Activated T-helper 2 cell treated with anti-CD3 and anti-CD28 coated beads, Interferon-gamma antibody, Interleukin-2, Interleukin-4, amounts not matched to agents 10 μg/mL and 5 μg/mL and 100 μg/mL, durations not matched to agents 14 hours and 24 hours and 36 hours (primary cell): ENCODE measurements at regions not wholly inside any gene's neighbourhood (a gene's known extent, or its start where the extent isn't known, plus 50 kb on each side); places are given as distances from the start of the nearest gene placed in this dataset.
"Not testable (repeated sequence)": the region's sequence is repeated elsewhere in the genome, so short reads cannot be mapped to it uniquely, and the experiment has no call there.

ENCODE experiments used
- DNase-seq: peaks from one replicate; pipeline ENCODE4 v3.0.0; 2021; ENCODE audit warnings: low spot score
- H3K27ac Mint-ChIP-seq: one replicate; pipeline ENCODE4 v1.8.0; 2021; ENCODE audit warnings: mixed read lengths
- H3K27me3 Mint-ChIP-seq: one replicate; pipeline ENCODE4 v1.8.0; 2021; ENCODE audit warnings: low read depth, mixed read lengths
- H3K36me3 Mint-ChIP-seq: one replicate; pipeline ENCODE4 v1.8.0; 2021; ENCODE audit warnings: low read depth, mixed read lengths
- H3K4me1 Mint-ChIP-seq: one replicate; pipeline ENCODE4 v1.8.0; 2021; ENCODE audit warnings: low read depth, mixed read lengths
- H3K4me3 Mint-ChIP-seq: one replicate; pipeline ENCODE4 v1.8.0; 2021; ENCODE audit warnings: low read depth, mild to moderate bottlenecking, moderate library complexity, mixed read lengths
- H3K9me3 Mint-ChIP-seq: one replicate; pipeline ENCODE4 v1.8.0; 2021; ENCODE audit warnings: mixed read lengths
- intact Hi-C: fragments of 100-400 bp; cut with micrococcal nuclease; formaldehyde crosslinking; loops from one replicate; pipeline ENCODE4 v1.15.1; 2023

DNA sequence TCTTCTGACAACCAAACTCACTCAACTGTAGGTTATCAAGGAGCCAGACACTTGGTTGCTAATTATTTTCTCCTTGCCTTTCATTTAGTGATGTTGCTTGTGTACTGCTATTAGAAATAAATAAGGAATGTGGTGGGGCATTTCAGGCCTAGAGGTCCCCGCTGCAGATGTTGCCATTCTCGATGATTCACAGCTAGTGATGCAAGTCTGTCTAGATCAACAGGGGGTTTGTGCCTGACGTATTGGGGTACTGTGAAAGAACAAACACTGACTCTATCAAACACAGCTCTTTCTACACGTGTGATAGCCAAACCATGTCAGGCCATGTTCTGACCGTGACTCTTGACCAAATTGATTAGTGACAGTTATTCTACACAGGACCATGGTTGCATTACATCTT is 144.7 kb downstream of the OSTF1 start:
- no peak overlapping the region for H3K27ac Mint-ChIP-seq
- H3K9me3 Mint-ChIP-seq, result no peaks in the 10 kb centered on the region
- H3K36me3 Mint-ChIP-seq, result no peaks in the 10 kb centered on the region
- DNase-seq, result no peak
- H3K4me1 Mint-ChIP-seq, result no peaks in the 10 kb centered on the region
- intact Hi-C loops, result no loop called here
- H3K27me3 Mint-ChIP-seq, result no peaks in the 10 kb centered on the region
- H3K4me3 Mint-ChIP-seq, result no peak overlapping the region

DNA sequence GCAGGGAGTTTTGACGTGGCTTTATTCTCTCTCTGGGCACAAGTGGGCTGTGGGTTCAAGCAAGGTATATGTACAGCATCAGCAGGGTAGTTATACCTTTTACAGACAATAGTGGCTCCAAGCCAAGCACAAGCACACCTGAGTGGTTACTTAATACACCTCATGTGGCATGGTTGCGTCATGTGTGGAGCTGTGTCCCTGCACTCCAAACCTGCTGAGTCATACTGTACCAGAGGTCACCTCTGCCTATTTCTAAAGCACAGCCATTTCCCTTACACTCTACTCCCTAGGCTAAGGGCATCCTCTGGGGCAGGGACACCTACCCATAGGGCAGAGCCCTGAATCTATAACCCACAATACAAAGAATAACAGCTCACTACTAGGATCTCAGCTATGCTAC is 147.3 kb downstream of the OSTF1 start:
- Mint-ChIP-seq H3K4me3 (no peak overlapping the region), H3K27me3 (no peaks in the 10 kb centered on the region), H3K27ac (no peak overlapping the region), H3K4me1 (no peaks in the 10 kb centered on the region), H3K36me3 (no peaks in the 10 kb centered on the region), H3K9me3 (no peaks in the 10 kb centered on the region)
- DNase-seq, result no peak
- intact Hi-C loops, result no loop called here

DNA sequence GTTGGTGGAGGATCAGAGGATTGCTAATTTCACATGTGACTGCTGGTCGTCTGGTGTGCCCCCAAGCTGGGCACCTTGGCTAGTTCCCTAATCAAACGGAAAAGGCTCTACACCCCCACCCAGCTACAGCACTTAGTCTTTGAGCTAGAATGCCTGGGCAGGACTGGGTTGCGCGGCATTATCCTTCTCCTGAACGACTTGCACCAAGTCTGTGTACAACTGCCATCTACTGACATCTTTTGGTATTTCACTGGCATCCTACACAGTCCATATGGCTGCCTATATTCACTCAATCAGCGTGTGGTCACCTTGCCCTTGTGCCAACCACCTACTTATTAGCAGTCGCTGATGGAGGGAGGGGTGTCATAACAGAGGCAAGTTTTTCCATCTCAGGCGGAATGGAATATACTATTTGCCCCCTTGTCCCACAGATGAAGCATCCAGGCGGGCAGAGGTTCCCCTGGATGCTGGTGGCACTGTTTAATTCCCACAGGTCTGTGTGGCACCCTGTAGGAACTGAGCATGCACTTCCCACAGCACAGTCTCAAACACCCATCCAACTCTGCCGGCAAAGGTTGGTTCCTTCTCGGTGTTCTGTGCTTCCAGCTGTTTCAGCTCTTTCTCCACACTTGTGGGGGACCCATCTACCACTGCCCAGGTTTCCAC is 150.1 kb downstream of the OSTF1 start:
- Mint-ChIP-seq H3K36me3 (no peaks in the 10 kb centered on the region), H3K27ac (no peak overlapping the region), H3K4me3 (no peak overlapping the region), H3K4me1 (no peaks in the 10 kb centered on the region), H3K27me3 (peaks cover 1% of the 10 kb centered on the region), H3K9me3 (no peaks in the 10 kb centered on the region)
- intact Hi-C loops, result loop anchor here (1.0 to 2.0 kb wide), 2 partner anchors 37 to 462 kb away; no protein-coding TSS in a partner anchor
- peak; percentile 18 for DNase-seq

DNA sequence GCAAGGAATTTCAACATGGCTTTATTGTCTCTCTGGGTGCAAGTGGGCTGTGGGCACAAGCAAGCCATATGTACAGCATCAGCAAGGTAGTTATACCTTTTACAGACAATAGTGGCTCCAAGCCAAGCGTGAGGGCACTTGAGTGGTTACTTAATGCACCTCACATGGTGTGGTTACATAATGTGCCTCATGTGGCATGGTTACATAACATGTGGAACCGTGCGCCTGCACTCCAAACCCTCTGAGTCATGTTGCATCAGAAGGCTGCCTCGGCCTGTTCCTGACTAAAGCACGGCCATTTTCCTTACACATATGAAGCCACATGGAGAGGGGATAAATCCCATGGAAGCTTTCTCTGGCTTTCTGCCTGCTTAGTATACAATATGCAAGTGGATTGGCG is 150.9 kb downstream of the OSTF1 start:
- H3K4me3 Mint-ChIP-seq, result no peak overlapping the region

DNA sequence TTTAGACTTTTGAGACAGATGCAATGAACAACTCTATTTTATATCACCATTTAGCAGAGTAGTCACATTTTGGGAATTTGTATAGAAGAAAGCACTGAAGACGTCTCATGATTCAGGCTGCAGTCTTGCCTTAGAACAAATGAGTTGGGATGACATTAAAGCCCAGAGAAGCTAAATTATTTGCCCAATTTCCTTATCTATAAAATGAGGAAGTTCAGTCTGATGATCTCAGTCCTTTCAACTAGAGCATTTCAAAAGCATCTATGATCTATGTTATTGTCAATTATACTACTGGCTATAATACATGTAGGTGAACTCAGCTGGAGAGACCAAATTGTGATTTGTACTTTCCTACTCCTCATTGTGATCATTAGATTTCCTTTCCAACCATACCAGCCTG is 154.1 kb downstream of the OSTF1 start:
- Mint-ChIP-seq H3K27ac (no peak overlapping the region), H3K27me3 (peaks cover 1% of the 10 kb centered on the region), H3K4me1 (no peaks in the 10 kb centered on the region), H3K36me3 (no peaks in the 10 kb centered on the region), H3K9me3 (no peaks in the 10 kb centered on the region), H3K4me3 (no peak overlapping the region)
- intact Hi-C loops, result no loop called here
- no peak for DNase-seq

More for the DNA sequence above, 150.9 kb downstream of the OSTF1 start:
- intact Hi-C loops, result loop anchor here (2.0 kb wide), 1 partner anchor 462 kb away; no protein-coding TSS in a partner anchor
- Mint-ChIP-seq H3K9me3 (no peaks in the 10 kb centered on the region), H3K4me1 (no peaks in the 10 kb centered on the region), H3K27ac (no peak overlapping the region), H3K36me3 (no peaks in the 10 kb centered on the region), H3K27me3 (peaks cover 1% of the 10 kb centered on the region)
- DNase-seq, result no peak

DNA sequence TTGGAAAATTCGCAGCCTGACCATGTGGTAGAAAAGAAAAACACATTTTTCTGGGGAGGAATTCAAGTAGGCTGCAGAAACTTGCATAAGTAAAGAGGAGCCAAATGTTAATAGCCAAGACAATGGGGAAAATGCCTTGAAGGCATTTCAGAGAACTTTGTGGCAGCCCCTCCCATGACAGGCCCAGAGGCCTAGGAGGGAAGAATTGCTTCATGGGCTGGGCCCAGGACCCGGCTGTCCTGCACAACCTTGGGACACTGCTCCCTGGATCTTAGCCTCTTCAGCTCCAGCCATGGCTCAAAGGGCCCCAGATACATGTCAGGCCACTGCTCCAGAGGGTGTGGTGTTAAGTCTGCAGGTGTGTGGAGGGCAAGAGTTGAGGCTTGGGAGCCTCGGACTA is 158.6 kb downstream of the OSTF1 start:
- H3K4me1 Mint-ChIP-seq, result no peaks in the 10 kb centered on the region
- no peaks in the 10 kb centered on the region for H3K36me3 Mint-ChIP-seq
- H3K4me3 Mint-ChIP-seq, result no peak overlapping the region
- intact Hi-C loops, result no loop called here
- no peak overlapping the region for H3K27ac Mint-ChIP-seq
- H3K27me3 Mint-ChIP-seq, result peaks cover 1% of the 10 kb centered on the region
- no peaks in the 10 kb centered on the region for H3K9me3 Mint-ChIP-seq
- no peak for DNase-seq

DNA sequence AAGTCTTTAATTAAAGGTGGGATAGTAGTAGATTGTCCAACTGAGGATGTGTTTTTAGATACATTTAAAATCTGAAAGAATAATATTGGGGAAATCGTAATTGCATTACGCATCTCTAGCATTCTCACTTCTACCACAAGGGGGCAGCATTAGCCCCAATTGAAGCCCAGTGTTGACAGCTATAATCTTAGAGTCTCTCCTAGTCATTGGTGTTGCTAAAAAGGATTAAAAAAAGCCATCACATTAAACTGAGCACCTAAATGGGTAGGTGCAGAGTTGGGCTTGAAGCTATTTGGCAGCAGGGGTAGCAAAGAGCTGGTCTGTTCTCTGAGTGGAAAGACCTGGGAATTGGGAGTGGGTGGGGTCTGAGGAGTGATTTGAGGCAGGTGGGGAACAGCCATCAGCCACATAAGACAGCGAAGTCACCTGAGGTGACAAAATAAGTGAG is 177.2 kb downstream of the OSTF1 start:
- DNase-seq, result peak; percentile 12
- Mint-ChIP-seq H3K4me3 (no peak overlapping the region), H3K36me3 (no peaks in the 10 kb centered on the region), H3K9me3 (no peaks in the 10 kb centered on the region), H3K27me3 (no peaks in the 10 kb centered on the region), H3K27ac (no peak overlapping the region), H3K4me1 (no peaks in the 10 kb centered on the region)
- intact Hi-C loops, result loop anchor here (2.0 to 10.0 kb wide), 3 partner anchors 589 to 1437 kb away; no protein-coding TSS in a partner anchor

DNA sequence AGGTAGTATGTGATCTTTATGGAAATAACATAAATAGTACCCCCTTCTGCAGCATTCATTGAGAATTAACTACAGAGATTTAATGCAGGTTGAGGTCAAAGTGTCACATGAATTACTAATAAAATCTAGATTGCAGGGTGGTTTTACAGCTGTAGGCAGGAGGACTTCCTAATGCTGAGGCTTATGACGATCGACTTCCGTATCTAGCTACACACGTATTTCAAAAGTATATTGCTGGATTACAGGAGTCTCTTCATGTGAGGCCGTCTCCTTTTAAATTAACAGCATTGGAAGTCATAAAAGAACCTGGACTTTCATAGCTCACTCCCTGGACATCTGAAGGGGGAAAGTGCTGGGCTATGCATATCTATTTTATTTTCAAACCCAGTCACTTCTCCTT is 180.9 kb downstream of the OSTF1 start:
- Mint-ChIP-seq H3K36me3 (no peaks in the 10 kb centered on the region), H3K27me3 (no peaks in the 10 kb centered on the region), H3K9me3 (peaks cover 3% of the 10 kb centered on the region), H3K4me1 (no peaks in the 10 kb centered on the region), H3K27ac (no peak overlapping the region), H3K4me3 (no peak overlapping the region)
- intact Hi-C loops, result loop anchor here (5.0 to 10.0 kb wide), 2 partner anchors 586 to 1433 kb away; no protein-coding TSS in a partner anchor
- DNase-seq, result no peak

DNA sequence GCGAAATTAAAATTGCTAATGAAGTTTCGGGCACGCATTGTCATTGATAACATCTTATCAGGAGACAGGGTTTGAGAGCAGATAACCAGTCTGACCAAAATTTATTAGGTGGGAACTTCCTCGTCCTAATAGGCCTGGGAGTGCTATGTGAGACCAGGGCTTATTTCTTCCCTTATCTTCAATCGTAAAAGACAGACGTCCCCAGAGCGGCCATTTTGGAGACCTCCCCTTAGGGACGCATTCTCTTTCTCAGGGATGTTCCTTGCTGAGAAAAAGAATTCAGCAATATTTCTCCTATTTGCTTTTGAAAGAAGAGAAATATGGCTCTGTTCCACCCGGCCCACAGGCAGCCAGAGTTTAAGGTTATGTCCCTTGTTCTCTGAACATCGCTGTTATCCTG is 184.7 kb downstream of the OSTF1 start:
- H3K9me3 Mint-ChIP-seq, H3K27me3 Mint-ChIP-seq, DNase-seq, H3K27ac Mint-ChIP-seq, intact Hi-C loops, H3K4me1 Mint-ChIP-seq, H3K36me3 Mint-ChIP-seq, H3K4me3 Mint-ChIP-seq: not testable (repeated sequence)

DNA sequence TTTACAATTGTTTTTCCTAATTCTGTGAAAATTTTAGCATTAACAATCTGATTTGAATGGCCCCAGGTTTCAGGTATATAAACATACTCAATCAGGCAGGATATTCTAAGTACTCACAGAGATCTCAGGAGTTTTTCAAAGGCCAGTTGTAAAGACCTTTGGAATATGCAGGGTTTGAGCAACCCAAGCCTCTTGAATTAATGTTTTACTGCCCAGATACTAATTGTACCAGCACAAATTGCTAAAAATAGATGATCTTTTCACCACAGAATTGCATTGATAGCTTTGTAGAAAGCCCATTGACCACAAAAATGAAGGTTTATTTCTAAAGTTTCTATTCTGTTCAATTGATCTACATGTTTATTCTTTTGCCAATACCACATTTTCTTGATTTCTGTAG is 186.5 kb downstream of the OSTF1 start:
- no peaks in the 10 kb centered on the region for H3K27me3 Mint-ChIP-seq

DNA sequence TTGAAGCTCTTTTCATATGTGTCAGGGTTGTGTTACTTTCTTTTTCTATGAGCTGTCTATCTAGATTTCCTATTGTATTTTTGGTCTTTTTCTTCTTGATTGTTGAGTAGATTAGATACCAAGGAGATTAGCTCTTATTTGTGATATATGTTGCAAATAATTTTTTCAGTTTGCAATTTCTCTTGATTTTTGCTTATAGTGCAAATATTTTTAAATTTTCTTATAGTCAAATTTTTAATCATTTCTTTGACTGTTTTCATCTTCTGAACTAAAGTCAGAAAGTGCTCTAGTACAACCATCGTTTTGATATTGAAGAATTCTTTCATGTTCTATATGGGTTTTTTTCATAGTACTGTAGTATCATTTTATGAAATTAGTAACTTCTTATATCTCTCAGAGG is 193.7 kb downstream of the OSTF1 start:
- intact Hi-C loops, result no loop called here
- DNase-seq, result no peak
- Mint-ChIP-seq H3K36me3 (no peaks in the 10 kb centered on the region), H3K27me3 (no peaks in the 10 kb centered on the region), H3K27ac (no peak overlapping the region), H3K9me3 (no peaks in the 10 kb centered on the region), H3K4me3 (no peak overlapping the region), H3K4me1 (no peaks in the 10 kb centered on the region)

More for the DNA sequence above, 186.5 kb downstream of the OSTF1 start:
- Mint-ChIP-seq H3K4me3 (no peak overlapping the region), H3K36me3 (no peaks in the 10 kb centered on the region), H3K9me3 (peaks cover 3% of the 10 kb centered on the region), H3K27ac (no peak overlapping the region), H3K4me1 (no peaks in the 10 kb centered on the region)
- no peak for DNase-seq
- intact Hi-C loops, result no loop called here

DNA sequence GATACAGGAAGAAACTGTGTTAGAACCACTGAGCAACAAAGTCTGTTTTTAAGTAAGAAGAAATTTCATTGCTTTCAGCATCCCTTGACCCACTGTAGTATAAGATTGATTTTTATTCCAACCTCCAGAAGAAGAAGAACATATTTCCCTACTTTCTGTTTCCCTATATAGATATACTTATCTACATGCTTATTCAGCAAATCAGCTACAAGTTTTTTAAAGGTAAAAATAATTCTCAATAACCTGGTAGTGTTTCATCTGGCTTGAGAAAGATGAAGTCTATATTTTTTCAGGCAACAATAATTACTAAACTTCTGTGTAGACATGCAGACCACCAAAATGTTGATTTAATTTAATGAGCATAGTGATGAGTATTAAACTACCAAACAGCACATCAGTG is 201.0 kb downstream of the OSTF1 start:
- no peak for DNase-seq
- H3K4me1 Mint-ChIP-seq, result no peaks in the 10 kb centered on the region
- H3K27me3 Mint-ChIP-seq, result no peaks in the 10 kb centered on the region
- H3K4me3 Mint-ChIP-seq, result no peak overlapping the region
- H3K36me3 Mint-ChIP-seq, result no peaks in the 10 kb centered on the region
- intact Hi-C loops, result no loop called here
- no peak overlapping the region for H3K27ac Mint-ChIP-seq
- no peaks in the 10 kb centered on the region for H3K9me3 Mint-ChIP-seq

DNA sequence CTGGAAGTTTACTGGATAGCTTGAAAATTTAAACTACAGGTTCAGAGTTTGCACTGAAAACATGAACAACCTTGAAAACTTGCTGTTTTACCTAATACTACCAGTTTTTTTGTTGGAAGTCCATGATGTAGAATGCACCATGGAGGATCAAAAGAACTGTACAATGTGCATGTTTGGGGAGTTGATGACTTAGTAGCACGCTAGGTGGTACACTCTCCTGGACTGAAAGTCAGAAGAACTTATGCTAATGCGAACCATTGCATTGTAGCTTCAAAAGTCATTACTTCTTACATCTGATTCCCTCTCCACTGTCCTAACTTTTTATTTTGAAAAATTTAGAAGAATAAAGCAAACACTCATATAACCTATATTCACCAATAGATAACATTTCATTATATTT is 211.0 kb downstream of the OSTF1 start:
- Mint-ChIP-seq H3K27ac (no peak overlapping the region), H3K27me3 (no peaks in the 10 kb centered on the region), H3K4me3 (no peak overlapping the region), H3K9me3 (no peaks in the 10 kb centered on the region), H3K4me1 (no peaks in the 10 kb centered on the region), H3K36me3 (no peaks in the 10 kb centered on the region)
- DNase-seq, result no peak
- intact Hi-C loops, result loop anchor here (5.0 kb wide), 1 partner anchor 38 kb away; no protein-coding TSS in a partner anchor
